ENCODE measurements at regions not wholly inside any gene's neighbourhood (a gene's known extent, or its start where the extent isn't known, plus 50 kb on each side); places are given as distances from the start of the nearest gene placed in this dataset.

DNA sequence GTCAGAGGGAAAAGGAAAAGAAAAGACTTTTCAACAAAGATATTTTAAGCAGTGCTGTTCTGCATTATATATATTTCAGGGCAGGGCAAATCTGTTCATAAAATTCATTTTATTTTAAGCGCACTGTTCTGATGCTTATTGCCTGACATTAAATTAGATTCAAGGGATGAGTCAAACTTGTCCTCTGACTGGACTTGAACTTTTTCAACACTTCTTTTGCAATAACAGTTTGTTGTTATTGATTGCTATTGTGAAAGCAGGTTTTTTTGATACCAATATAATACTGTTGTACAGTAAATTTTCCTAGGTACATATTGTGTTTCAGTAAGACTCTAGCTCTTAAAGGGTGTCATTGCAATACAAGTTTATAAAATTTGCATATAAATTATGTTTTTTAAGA lies 481.3 kb downstream of the NAF1 start:
- Histone ChIP-seq H3K4me1 (no peaks in the 10 kb centered on the region), H3K9ac (no peak overlapping the region), H3K9me3 (ENCODE audit: control insufficient read depth, low read length) (no peaks in the 10 kb centered on the region), H3K27ac (no peak overlapping the region), H3K36me3 (ENCODE audit: control insufficient read depth, insufficient read depth, low read length) (no peaks in the 10 kb centered on the region), H2AFZ (no peak overlapping the region), H3K79me2 (no peaks in the 10 kb centered on the region), H3K4me3 (ENCODE audit: low read depth, low read length) (no peak overlapping the region), H3K4me2 (ENCODE audit: low read length) (no peak overlapping the region), H3K27me3 (ENCODE audit: control insufficient read depth, insufficient read depth, low read length) (no peaks in the 10 kb centered on the region)
- TF ChIP-seq, protein P1, sequence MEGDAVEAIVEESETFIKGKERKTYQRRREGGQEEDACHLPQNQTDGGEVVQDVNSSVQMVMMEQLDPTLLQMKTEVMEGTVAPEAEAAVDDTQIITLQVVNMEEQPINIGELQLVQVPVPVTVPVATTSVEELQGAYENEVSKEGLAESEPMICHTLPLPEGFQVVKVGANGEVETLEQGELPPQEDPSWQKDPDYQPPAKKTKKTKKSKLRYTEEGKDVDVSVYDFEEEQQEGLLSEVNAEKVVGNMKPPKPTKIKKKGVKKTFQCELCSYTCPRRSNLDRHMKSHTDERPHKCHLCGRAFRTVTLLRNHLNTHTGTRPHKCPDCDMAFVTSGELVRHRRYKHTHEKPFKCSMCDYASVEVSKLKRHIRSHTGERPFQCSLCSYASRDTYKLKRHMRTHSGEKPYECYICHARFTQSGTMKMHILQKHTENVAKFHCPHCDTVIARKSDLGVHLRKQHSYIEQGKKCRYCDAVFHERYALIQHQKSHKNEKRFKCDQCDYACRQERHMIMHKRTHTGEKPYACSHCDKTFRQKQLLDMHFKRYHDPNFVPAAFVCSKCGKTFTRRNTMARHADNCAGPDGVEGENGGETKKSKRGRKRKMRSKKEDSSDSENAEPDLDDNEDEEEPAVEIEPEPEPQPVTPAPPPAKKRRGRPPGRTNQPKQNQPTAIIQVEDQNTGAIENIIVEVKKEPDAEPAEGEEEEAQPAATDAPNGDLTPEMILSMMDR (IDR thresholded peaks at IDR 0.05) = no peak

DNA sequence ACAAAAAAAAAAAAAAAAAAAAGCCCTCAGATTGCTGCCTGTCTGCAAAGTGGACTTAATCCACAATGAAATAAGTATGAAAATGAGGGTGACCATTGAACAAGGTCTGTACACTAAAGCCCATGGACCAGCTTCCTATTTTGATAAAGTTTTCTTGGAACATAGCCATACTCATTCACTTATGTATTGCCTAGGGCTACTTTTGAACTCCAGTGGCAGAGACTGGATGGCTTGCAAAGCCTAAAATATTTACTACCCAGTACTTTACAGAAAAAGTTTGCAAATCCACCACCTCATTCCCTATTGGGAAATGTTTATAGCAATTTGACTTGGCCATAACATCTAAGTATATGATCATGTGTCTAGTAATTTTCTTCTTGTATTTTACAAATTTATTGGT lies 481.7 kb downstream of the NAF1 start:
- H3K4me2 ChIP-seq (ENCODE audit: low read length) = no peak overlapping the region
- H3K9ac ChIP-seq = no peak overlapping the region
- H3K4me1 ChIP-seq = no peaks in the 10 kb centered on the region
- H3K27ac ChIP-seq = no peak overlapping the region
- no peaks in the 10 kb centered on the region for H3K9me3 ChIP-seq (ENCODE audit: control insufficient read depth, low read length)
- H3K79me2 ChIP-seq = no peaks in the 10 kb centered on the region
- no peak overlapping the region for H2AFZ ChIP-seq
- no peaks in the 10 kb centered on the region for H3K27me3 ChIP-seq (ENCODE audit: control insufficient read depth, insufficient read depth, low read length)
- no peak overlapping the region for H3K4me3 ChIP-seq (ENCODE audit: low read depth, low read length)
- no peaks in the 10 kb centered on the region for H3K36me3 ChIP-seq (ENCODE audit: control insufficient read depth, insufficient read depth, low read length)
- TF ChIP-seq, protein P1 (IDR thresholded peaks at IDR 0.05) = no peak

DNA sequence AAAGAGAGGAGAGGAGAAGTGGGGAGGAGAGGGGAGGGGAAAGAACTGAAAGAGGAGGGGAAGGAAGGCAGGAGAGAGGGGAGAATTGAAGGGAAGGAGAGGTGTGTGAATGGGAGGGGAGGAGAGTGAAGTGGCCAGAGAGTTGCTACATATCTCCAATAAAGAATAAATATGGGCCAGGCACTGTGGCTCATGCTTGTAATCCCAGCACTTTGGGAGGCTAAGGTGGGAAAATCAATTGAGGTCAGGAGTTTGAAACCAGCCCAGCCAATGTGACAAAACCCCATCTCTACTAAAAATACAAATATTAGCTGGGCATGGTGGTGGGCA lies 482.4 kb downstream of the NAF1 start:
- H3K4me1 ChIP-seq = no peaks in the 10 kb centered on the region
- no peak overlapping the region for H2AFZ ChIP-seq
- H3K27me3 ChIP-seq (ENCODE audit: control insufficient read depth, insufficient read depth, low read length) = no peaks in the 10 kb centered on the region
- TF ChIP-seq, protein P1 (IDR thresholded peaks at IDR 0.05) = no peak
- H3K36me3 ChIP-seq (ENCODE audit: control insufficient read depth, insufficient read depth, low read length) = no peaks in the 10 kb centered on the region
- no peak overlapping the region for H3K4me3 ChIP-seq (ENCODE audit: low read depth, low read length)
- no peak overlapping the region for H3K9ac ChIP-seq
- no peaks in the 10 kb centered on the region for H3K79me2 ChIP-seq
- H3K27ac ChIP-seq = no peak overlapping the region
- H3K9me3 ChIP-seq (ENCODE audit: control insufficient read depth, low read length) = no peaks in the 10 kb centered on the region
- no peak overlapping the region for H3K4me2 ChIP-seq (ENCODE audit: low read length)

DNA sequence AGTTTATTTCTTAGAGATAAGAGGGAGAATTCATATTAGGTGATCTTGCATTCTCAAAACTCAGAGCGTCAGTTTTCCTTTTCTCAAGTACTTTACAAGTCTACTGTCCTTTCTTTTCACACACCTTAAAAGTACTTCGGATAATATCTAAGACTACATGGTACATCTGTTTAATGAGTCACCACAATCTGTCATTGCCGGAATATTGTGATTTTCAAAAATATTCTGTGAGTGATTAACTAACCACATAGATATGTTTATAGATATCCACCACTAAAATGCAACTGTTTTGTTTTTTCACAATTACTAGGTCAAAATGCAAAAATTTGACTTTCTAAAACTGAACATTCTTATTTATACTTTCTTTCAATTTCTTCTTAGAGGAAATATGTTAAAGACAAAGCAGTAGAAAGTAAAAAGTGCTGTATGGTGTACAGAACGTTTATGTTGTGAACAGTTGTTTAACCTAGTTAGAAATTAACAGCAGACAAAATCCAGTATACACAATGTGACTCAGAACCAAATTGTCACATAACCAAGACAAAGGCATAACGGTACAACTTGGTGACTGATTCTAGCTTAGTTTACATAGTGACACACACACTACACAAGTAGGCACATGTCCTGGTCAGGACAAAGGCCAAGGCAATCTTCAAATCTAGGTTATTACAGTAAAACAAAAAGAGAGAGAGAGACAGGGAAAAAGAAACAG lies 482.9 kb downstream of the NAF1 start:
- Histone ChIP-seq H3K36me3 (ENCODE audit: control insufficient read depth, insufficient read depth, low read length) (no peaks in the 10 kb centered on the region), H3K4me3 (ENCODE audit: low read depth, low read length) (no peak overlapping the region), H2AFZ (no peak overlapping the region), H3K9ac (no peak overlapping the region), H3K79me2 (no peaks in the 10 kb centered on the region), H3K4me2 (ENCODE audit: low read length) (no peak overlapping the region), H3K27ac (no peak overlapping the region), H3K9me3 (ENCODE audit: control insufficient read depth, low read length) (no peaks in the 10 kb centered on the region), H3K27me3 (ENCODE audit: control insufficient read depth, insufficient read depth, low read length) (no peaks in the 10 kb centered on the region), H3K4me1 (no peaks in the 10 kb centered on the region)
- TF ChIP-seq, protein P1 (IDR thresholded peaks at IDR 0.05) = no peak

DNA sequence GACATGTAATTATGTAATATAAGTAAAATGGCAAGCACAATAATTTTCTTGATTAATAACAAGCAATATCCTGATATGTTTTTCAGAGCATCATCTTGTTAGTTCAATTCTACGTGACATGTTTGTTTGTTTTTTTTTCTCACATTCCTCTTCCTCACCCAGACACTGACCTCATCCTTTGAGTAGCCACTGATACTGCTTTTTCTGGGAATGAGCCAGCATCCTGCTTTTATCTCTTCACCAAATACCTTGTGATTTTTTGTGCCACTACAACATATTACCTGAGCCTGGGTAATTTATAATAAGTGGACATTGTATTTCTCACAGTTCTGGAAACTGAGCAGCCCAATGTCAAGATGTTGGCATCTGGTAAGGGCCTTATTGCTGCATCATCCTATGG lies 484.0 kb downstream of the NAF1 start:
- TF ChIP-seq, protein P1 (IDR thresholded peaks at IDR 0.05) = no peak
- H3K27ac ChIP-seq = no peak overlapping the region
- H3K4me3 ChIP-seq (ENCODE audit: low read depth, low read length) = no peak overlapping the region
- H3K27me3 ChIP-seq (ENCODE audit: control insufficient read depth, insufficient read depth, low read length) = no peaks in the 10 kb centered on the region
- no peaks in the 10 kb centered on the region for H3K9me3 ChIP-seq (ENCODE audit: control insufficient read depth, low read length)
- no peaks in the 10 kb centered on the region for H3K79me2 ChIP-seq
- H3K9ac ChIP-seq = no peak overlapping the region
- no peak overlapping the region for H3K4me2 ChIP-seq (ENCODE audit: low read length)
- no peak overlapping the region for H2AFZ ChIP-seq
- H3K4me1 ChIP-seq = no peaks in the 10 kb centered on the region
- H3K36me3 ChIP-seq (ENCODE audit: control insufficient read depth, insufficient read depth, low read length) = no peaks in the 10 kb centered on the region

All from parathyroid adenoma (tissue), 2 donors.